ENCODE measurements at regions not wholly inside any gene's neighbourhood (a gene's known extent, or its start where the extent isn't known, plus 50 kb on each side); places are given as distances from the start of the nearest gene placed in this dataset.
"Not testable (repeated sequence)": the region's sequence is repeated elsewhere in the genome, so short reads cannot be mapped to it uniquely, and the experiment has no call there.

- DNase-seq: not testable (repeated sequence)
These were observed 2226.0 kb upstream of the DEFB115 start for GRCh38 chr20:29031262-29031982.

DNA sequence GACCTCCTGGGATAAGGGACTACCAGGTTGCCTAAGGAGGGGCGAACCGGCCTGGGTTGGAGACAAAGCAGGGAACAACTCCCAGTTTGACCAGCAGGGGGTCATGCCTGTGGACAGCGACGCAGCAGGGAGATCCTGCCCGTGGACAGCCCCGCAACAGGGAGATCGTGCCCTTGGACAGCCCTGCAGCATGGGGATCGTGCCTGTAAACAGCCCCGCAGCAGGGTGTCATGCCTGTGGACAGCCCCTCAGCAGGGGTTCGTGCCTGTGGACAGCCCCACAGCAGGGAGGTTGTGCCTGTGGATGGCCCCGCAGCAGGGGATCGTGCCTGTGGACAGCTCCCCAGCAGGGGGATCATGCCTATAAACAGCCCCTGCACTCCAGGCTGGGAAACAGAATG lies 2213.2 kb upstream of the DEFB115 start:
- DNase-seq: not testable (repeated sequence)

DNA sequence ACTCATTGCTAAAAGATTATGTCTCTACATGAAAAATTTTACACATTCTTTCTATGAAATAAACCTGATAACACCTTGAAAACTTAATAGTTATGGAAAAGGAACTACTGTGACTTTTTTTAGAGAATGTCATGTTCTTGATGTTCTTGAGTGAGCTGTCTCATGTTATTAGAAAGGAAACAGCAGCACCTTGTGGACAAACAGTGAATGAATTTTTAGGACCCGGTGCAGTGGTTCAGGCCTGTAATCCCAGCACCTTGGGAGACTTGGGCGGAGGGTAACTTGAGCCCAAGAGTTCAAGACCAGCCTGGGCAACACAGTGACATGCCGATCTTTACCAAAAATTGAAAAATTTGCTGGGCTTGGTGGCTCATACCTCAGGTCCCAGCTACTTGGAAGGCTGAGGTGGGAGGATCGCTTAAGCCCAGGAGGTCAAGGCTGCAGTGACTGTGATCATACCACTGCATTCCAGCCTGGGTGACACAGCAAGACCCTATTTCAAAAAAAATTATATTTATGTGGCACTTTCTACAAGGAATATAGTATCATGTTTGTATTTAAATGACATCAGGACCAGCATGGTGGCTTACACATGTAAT lies 2207.4 kb upstream of the DEFB115 start:
- DNase-seq: peak; percentile 18

DNA sequence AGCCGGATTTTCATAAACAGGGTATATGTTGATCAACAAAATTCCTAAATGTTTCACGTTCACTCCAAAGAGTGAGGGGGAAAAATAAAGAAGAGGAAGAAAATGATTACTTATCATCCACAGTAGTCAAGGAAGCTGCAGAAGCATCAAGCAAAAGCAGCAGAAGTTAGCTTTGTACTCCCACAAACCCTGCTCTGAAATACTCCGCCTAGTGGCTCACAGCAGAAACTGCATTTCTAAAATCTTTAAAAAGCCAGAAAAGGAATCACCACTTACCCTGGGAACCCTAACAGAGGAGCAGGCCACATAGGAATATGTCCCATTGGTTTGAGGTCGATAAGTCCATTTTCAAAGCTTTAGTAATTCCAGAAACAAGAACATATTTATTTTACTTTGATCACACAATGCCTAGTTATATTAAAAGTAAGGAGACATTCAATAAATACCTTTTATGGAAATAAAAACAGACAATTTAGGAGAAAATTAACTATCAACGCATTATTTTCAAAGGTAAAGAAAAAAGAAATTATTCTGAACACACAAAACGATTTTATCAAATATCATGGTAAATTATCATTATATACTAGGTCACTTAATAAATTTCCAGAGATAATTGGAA lies 2199.5 kb upstream of the DEFB115 start:
- peak; percentile 8 for DNase-seq

DNA sequence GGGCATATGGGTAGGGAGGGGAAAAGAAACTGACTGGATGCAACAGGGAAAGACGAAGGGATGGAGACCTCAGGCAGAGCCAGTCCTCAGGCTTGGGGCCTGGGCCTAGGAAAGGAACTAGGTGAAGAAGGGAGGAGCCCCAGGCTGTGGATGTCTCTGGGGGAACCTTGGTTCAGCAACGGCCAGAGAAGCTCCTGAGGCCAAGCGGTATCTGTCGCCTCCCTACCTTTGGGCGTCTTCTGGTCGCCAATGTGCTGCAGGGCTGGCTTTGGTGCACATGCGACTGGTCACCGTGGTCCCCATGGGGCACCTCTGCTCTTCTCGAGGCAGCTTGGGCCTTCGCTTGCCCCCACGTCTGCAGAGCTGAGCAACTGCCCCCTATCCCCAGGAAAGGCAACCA lies 2195.0 kb upstream of the DEFB115 start:
- DNase-seq: not testable (repeated sequence)

DNA sequence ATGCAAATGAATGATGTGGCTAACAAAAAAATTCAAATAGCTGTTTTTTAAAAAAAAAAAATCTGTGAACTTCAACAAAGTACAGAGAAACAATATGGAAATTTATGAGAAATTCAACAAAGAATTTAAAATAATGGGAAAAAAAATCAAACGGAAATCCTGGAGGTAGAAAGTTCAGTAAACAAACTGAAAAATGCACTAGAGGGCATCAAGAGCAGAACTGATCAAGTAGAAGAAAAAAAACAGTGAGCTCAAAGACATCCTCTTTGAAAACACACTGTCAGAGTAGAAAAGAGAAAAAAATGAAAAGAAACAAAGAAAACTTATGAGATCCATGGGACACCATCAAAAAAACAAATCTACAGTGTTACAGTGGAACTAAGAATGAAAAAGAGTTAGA lies 2191.1 kb upstream of the DEFB115 start:
- not testable (repeated sequence) for DNase-seq

- not testable (repeated sequence) for DNase-seq
These were observed 2183.8 kb upstream of the DEFB115 start for GRCh38 chr20:29073640-29074039.

GRCh38 chr20:29079769-29080690 lies 2177.4 kb upstream of the DEFB115 start:
- no peak for DNase-seq

DNA sequence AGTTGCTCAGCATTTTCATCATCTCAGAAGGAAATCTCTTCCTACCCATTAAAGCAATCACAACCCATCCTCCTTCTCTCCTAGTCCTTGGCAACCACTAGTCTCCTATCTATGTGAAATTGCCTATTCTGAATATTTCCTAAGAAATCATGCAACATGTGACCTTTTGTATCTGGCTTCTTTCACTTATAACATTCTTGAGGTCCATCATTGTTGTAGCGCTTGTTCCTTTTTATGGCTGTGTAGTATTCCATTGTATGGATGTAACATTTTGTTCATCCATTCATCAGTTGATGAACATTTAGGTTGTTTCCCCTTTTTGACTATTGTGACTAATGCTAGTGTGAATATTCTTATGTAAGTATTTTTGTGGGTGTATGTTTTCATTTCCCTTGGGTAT lies 2175.8 kb upstream of the DEFB115 start:
- DNase-seq: not testable (repeated sequence)

DNA sequence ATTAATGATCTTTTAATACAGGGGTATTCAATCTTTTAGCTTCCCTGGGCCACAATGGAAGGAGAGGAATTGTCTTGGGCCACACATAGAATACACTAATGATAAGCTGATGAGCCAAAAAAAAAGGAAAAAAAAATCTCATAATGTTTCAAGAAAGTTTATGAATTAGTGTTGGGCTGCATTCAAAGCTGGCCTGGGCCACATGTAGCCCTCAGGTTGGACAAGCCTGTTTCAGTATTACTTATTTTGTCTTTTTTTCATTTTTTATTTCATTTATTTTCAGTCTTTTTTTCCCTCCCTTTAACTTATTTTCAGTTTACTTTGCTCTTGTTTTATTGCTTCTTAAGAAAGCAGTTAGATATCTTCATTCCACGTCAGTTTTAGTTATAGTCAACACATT lies 2171.8 kb upstream of the DEFB115 start:
- no peak for DNase-seq

DNA sequence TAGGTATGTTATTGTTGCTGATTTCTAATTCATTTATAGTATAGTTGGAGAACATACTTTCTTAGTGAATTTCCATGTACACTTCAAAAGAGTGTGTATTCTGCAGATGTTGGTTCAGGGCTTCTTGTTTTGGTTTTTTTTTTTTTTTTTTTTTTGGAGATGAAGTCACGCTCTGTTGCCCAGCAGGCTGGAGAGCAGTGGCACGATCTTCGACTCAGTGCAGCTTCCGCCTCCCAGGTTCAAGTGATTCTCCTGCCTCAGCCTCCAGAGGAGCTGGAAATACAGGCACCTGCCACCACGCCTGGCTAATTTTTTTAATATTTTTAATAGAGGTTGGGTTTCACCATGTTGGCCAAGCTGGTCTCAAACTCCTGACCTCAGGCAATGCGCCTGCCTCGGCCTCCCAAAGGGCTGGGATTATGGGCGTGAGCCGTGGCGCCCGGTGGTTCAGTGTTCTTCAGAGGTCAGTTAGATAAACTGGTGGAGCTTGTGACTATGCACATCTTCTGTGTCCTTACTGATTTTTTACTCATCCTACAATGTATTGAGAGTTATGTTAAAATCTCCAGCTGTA lies 2171.2 kb upstream of the DEFB115 start:
- DNase-seq: not testable (repeated sequence)

DNA sequence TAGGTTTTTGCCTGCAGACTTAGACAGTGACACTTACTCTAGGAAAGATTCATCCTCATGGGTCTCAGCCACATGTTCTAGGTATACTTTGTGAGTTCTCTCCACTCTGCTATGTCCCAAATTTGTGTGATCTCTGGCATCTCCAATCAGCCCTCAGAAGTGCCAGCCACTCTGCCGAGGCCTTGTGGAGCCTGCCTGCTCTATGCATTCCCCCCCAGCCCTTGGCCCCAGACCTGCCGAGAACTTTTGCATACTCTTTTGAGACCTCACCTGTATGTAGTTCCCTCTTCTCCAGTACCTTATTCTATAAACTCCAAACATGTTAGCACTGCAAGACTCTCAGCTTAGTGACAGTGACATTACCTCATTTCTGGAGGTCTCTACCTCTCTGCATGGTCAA lies 2170.5 kb upstream of the DEFB115 start:
- no peak for DNase-seq

GRCh38 chr20:29087887-29088286 lies 2169.6 kb upstream of the DEFB115 start:
- DNase-seq: not testable (repeated sequence)

DNA sequence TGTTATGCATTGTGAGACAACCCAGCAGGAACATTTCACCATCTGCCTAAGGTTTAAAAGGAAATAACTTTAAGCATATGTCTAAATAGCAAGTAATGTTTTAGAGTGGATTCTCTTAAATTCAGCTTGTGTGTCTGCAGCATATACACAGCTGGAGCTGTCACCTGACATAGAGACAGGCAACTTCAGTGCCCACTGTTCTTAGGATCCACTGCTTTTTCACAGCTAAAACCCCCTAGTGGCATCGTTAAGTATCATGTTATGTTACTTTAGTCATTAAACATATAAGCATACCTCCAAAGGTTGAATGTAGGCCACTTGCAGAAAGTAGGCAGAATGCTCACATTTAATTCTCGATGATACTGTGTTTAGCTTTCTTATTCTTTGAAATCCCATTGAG lies 2169.0 kb upstream of the DEFB115 start:
- not testable (repeated sequence) for DNase-seq

DNA sequence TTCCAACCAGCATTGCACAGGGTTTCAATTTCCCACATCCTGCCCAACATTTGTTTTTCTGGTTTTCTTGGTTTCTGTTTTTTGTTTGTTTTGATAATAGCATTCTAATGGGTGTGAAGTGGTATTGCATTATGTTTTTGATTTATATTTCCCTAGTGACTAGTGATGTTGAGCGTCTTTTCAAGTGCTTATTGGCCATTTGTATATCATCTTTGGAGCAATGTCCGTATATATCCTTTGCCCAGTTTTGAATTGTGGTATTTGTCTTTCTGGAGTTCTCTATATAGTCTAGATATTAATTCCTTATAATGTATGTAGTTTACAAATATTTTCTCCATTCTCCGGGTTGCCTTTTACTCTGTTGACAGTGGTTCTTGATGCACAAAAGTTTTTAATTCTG lies 2168.1 kb upstream of the DEFB115 start:
- DNase-seq: not testable (repeated sequence)

GRCh38 chr20:29093958-29094357 lies 2163.5 kb upstream of the DEFB115 start:
- DNase-seq: not testable (repeated sequence)

DNA sequence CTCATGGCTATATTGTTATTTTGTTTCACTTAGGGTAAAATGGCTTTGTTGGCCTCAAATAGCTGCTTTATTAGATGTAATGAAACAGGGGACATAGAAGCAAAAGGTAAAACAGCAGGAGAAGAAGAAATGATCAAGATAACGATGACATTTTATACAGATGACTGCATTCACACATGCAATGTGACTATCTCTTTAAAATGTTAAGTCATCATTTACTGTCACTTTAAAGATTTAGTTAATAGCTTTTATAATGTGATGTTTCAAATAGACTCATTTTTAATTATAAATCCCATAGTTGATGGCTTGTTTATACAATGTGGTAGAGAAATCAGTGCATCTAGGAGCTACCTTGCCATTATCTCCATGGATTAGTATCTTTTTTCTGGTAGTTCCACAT lies 2160.8 kb upstream of the DEFB115 start:
- DNase-seq: not testable (repeated sequence)

GRCh38 chr20:29107884-29108283 lies 2149.6 kb upstream of the DEFB115 start:
- DNase-seq: not testable (repeated sequence)

DNA sequence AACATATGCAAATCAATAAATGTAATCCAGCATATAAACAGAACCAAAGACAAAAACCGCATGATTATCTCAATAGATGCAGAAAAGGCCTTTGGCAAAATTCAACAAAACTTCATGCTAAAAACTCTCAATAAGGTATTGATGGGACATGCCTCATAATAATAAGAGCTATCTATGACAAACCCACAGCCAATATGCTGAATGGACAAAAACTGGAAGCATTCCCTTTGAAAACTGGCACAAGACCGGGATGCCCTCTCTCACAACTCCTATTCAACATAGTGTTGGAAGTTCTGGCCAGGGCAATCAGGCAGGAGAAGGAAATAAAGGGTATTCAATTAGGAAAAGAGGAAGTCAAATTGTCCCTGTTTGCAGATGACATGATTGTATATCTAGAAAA lies 2148.1 kb upstream of the DEFB115 start:
- not testable (repeated sequence) for DNase-seq

DNA sequence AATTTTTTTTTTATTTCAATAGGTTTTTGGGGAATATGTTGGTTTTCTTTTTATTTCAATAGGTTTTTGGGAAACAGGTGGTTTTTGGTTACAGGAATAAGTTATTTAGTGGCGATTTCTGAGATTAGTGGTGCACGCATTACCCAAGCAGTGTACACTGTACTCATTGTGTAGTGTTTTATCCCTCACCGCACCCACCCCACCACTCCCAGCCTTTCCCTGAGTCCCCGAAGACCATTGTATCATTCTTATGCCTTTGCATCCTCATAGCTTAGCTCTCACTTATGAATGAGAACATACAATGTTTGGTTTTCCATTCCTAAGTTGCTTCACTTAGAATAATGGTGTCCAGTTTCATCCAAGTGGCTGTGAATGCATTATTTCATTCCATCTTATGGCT lies 2142.4 kb upstream of the DEFB115 start:
- DNase-seq: not testable (repeated sequence)

DNA sequence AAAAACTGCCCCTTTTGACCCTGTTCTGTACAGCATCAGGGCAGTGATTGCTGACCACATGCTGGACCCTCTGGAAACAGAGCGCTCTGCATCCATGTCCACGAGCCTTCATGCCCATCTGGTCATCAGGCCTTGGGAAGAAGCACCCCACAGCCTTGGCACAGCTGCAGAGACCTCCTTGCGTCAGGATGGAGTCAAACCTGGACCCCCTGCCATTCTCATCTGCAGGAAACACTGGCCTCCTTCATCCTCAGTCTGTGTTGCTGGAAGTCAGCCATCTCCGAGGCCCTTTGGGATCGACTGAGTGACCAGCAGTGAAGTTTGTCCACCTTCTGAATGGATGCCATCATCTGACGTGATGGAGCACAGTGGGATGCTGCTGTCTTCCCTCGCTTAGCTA lies 2138.3 kb upstream of the DEFB115 start:
- no peak for DNase-seq

DNA sequence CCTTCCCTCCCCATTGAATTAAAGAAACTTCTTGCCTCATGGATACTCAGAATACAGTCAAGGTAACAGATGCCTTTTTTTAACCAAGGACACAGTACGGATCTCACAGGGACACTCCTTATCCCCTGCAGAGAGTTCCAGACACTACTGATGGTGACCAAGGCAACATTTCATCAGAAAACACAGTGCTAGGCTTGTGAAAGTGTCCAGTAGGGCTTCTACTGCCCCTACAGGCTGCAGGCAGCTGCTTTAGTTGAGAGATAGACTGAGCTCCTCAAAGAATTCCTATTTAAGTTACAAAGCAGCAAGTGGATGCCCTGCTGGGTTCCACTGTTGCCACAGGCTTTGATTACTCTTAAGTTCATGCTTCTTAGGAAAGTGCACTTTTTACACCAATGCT lies 2137.8 kb upstream of the DEFB115 start:
- DNase-seq: not testable (repeated sequence)
